H1 (cell line): ENCODE measurements at regions not wholly inside any gene's neighbourhood (a gene's known extent, or its start where the extent isn't known, plus 50 kb on each side); places are given as distances from the start of the nearest gene placed in this dataset.

Source experiments
- CTCF ChIA-PET: fragments of 300-600 bp; sonication (Branson Sonifier 250); formaldehyde crosslinking; loops from one replicate; lab custom pipeline; 2021; ENCODE audit not compliant: partially characterized antibody; lab: Charles Lee
- POLR2A ChIA-PET: fragments of 300-600 bp; sonication (Branson Sonifier 250); formaldehyde crosslinking; loops from one replicate; lab custom pipeline; 2021; ENCODE audit warnings: inconsistent platforms; ENCODE audit not compliant: partially characterized antibody; lab: Charles Lee
- DNase-seq, 2 experiments: peaks; one replicate each; pipeline versions ENCODE4 v3.0.0 to v3.0.0-alpha.2; 2010 to 2022; ENCODE audit warnings: low spot score in 2 of 2, low read depth in 1 of 2, mixed read lengths in 1 of 2
- FAIRE-seq: peaks from 2 replicates; lab custom pipeline; 2011; peaks lifted over from hg19 to GRCh38; lab: Jason Lieb, UNC
- H2AFZ ChIP-seq: 2 replicates; pipeline ENCODE4 v1.8.1; 2012; ENCODE audit warnings: low read length, inconsistent platforms
- H2AK5ac ChIP-seq: 2 replicates; pipeline ENCODE4 v1.6.1; 2013; ENCODE audit warnings: low read depth, low read length
- H2BK120ac ChIP-seq: replicated peaks from 2 replicates; pipeline ENCODE3; 2013; ENCODE audit warnings: low read depth, low read length, inconsistent platforms
- H2BK12ac ChIP-seq: 2 replicates; pipeline ENCODE4 v1.6.1; 2013; ENCODE audit warnings: low read depth, low read length
- H2BK15ac ChIP-seq: 2 replicates; pipeline ENCODE4 v1.6.1; 2013; ENCODE audit warnings: low read length
- H2BK20ac ChIP-seq: 2 replicates; pipeline ENCODE4 v1.6.1; 2013; ENCODE audit warnings: low read length
- H2BK5ac ChIP-seq: 2 replicates; pipeline ENCODE4 v1.6.1; 2013; ENCODE audit warnings: low read depth, low read length
- H3K14ac ChIP-seq: 2 replicates; pipeline ENCODE4 v1.6.1; 2013; ENCODE audit warnings: inconsistent platforms; ENCODE audit not compliant: insufficient read length
- H3K18ac ChIP-seq: 2 replicates; pipeline ENCODE4 v1.6.1; 2013; ENCODE audit warnings: low read length; ENCODE audit errors: extremely low read depth
- H3K23ac ChIP-seq: 2 replicates; pipeline ENCODE4 v1.6.1; 2013; ENCODE audit warnings: inconsistent platforms; ENCODE audit not compliant: insufficient read length
- H3K23me2 ChIP-seq: 2 replicates; pipeline ENCODE4 v1.6.1; 2013; ENCODE audit warnings: low read depth, low read length
- H3K27ac ChIP-seq: 2 replicates; pipeline ENCODE4 v1.6.1; 2011; ENCODE audit warnings: low read depth, low read length, inconsistent platforms
- H3K27me3 ChIP-seq, 4 experiments: replicated peaks in 1 of 4; 1 replicate in 1 of 4; 2 replicates in 3 of 4; pipeline versions ENCODE4 v1.6.1 to v1.8.1; 2011 to 2013; ENCODE audit warnings: low read length in 3 of 4, mild to moderate bottlenecking in 3 of 4, inconsistent platforms in 2 of 4, mixed read lengths in 2 of 4, moderate library complexity in 1 of 4; ENCODE audit not compliant: control insufficient read depth in 3 of 4, insufficient read depth in 3 of 4; ENCODE audit errors: extremely low read depth in 1 of 4
- H3K36me3 ChIP-seq, 4 experiments: 2 replicates each; pipeline versions ENCODE4 v1.6.1 to v1.8.1; 2011 to 2013; ENCODE audit warnings: mild to moderate bottlenecking in 4 of 4, low read length in 3 of 4, moderate library complexity in 2 of 4, control low read depth in 1 of 4, inconsistent platforms in 1 of 4; ENCODE audit not compliant: insufficient read depth in 4 of 4, control insufficient read depth in 2 of 4
- H3K4ac ChIP-seq: replicated peaks from 2 replicates; pipeline ENCODE3; 2013; ENCODE audit warnings: low read length, low read depth, mixed read lengths, inconsistent platforms; ENCODE audit not compliant: insufficient read length
- H3K4me1 ChIP-seq, 4 experiments: replicated peaks in 1 of 4; 1 replicate in 1 of 4; 2 replicates in 3 of 4; pipeline versions ENCODE4 v1.6.1 to v1.8.1; 2011 to 2013; ENCODE audit warnings: low read length in 3 of 4, inconsistent platforms in 2 of 4, mixed read lengths in 1 of 4; ENCODE audit not compliant: insufficient read depth in 4 of 4, control insufficient read depth in 3 of 4
- H3K4me2 ChIP-seq, 2 experiments: 2 replicates each; pipeline versions ENCODE4 v1.6.1 to v1.8.1; 2011 to 2013; ENCODE audit warnings: low read depth in 2 of 2, low read length in 2 of 2, control low read depth in 1 of 2, inconsistent platforms in 1 of 2, mild to moderate bottlenecking in 1 of 2; ENCODE audit not compliant: insufficient read depth in 1 of 2
- H3K4me3 ChIP-seq, 4 experiments: fragments of 200-600, 300-600 bp in 1 of 4; sonication (generic), shearing (Covaris generic), sonication (Bioruptor Twin) in 1 of 4; 2 replicates each; pipeline versions ENCODE4 v1.5.1 to v1.8.1; 2011 to 2016; ENCODE audit warnings: low read length in 4 of 4, low read depth in 3 of 4, control low read depth in 2 of 4, inconsistent platforms in 2 of 4, mild to moderate bottlenecking in 2 of 4, mixed read lengths in 1 of 4, moderate library complexity in 1 of 4; ENCODE audit not compliant: insufficient read depth in 2 of 4; ENCODE audit errors: extremely low read depth in 1 of 4
- H3K56ac ChIP-seq: replicated peaks from 2 replicates; pipeline ENCODE3; 2013; ENCODE audit warnings: low read depth, mild to moderate bottlenecking, mixed read lengths, low read length, inconsistent platforms; ENCODE audit not compliant: insufficient read length
- H3K79me1 ChIP-seq: 2 replicates; pipeline ENCODE4 v1.6.1; 2013; ENCODE audit warnings: low read depth, low read length, control low read depth
- H3K79me2 ChIP-seq, 2 experiments: 2 replicates each; pipeline versions ENCODE4 v1.6.1 to v1.8.1; 2012 to 2013; ENCODE audit warnings: low read length in 2 of 2, mild to moderate bottlenecking in 2 of 2, inconsistent platforms in 1 of 2; ENCODE audit not compliant: insufficient read depth in 2 of 2, control insufficient read depth in 1 of 2
- H3K9ac ChIP-seq, 4 experiments: replicated peaks in 1 of 4; 1 replicate in 1 of 4; 2 replicates in 3 of 4; pipeline versions ENCODE4 v1.6.1 to v1.8.1; 2011 to 2013; ENCODE audit warnings: low read depth in 3 of 4, low read length in 3 of 4, control low read depth in 2 of 4, mild to moderate bottlenecking in 2 of 4, moderate library complexity in 2 of 4, inconsistent platforms in 1 of 4; ENCODE audit errors: extremely low read depth in 1 of 4
- H3K9me3 ChIP-seq, 2 experiments: 2 replicates each; pipeline versions ENCODE4 v1.6.1 to v1.8.1; 2012 to 2013; ENCODE audit warnings: mild to moderate bottlenecking in 2 of 2, moderate library complexity in 2 of 2, control low read depth in 1 of 2, inconsistent platforms in 1 of 2, low read depth in 1 of 2, low read length in 1 of 2, mixed read lengths in 1 of 2; ENCODE audit not compliant: insufficient read depth in 2 of 2
- H4K20me1 ChIP-seq, 2 experiments: replicated peaks in 1 of 2; 2 replicates each; pipeline versions ENCODE3 to v1.8.1; 2011 to 2013; ENCODE audit warnings: inconsistent platforms in 2 of 2, low read length in 2 of 2, mild to moderate bottlenecking in 1 of 2; ENCODE audit not compliant: insufficient read depth in 2 of 2, control insufficient read depth in 1 of 2
- H4K5ac ChIP-seq: 2 replicates; pipeline ENCODE4 v1.6.1; 2013; ENCODE audit warnings: low read length, low read depth, mixed read lengths, inconsistent platforms; ENCODE audit not compliant: insufficient read length
- H4K8ac ChIP-seq: 2 replicates; pipeline ENCODE4 v1.8.0; 2013; ENCODE audit warnings: mild to moderate bottlenecking, moderate library complexity, low read length, inconsistent platforms; ENCODE audit not compliant: insufficient read depth; ENCODE audit errors: extremely low read depth
- H4K91ac ChIP-seq: replicated peaks from 2 replicates; pipeline ENCODE3; 2013; ENCODE audit warnings: low read length, mixed read lengths, inconsistent platforms; ENCODE audit not compliant: insufficient read length
- BACH1 ChIP-seq: IDR thresholded peaks from 2 replicates; pipeline ENCODE4 v1.6.1; 2012; ENCODE audit warnings: low read length, improper control_type of control experiment
- CHD1 ChIP-seq: IDR thresholded peaks from 2 replicates; pipeline ENCODE4 v1.6.1; 2012; ENCODE audit warnings: low read depth, low read length, improper control_type of control experiment
- EGR1 ChIP-seq: IDR thresholded peaks from 2 replicates; pipeline ENCODE4 v1.6.1; 2011; ENCODE audit warnings: low read depth, low read length, borderline replicate concordance
- POU5F1 ChIP-seq: IDR thresholded peaks from 2 replicates; pipeline ENCODE4 v1.6.1; 2011; ENCODE audit warnings: low read depth, mild to moderate bottlenecking, low read length, moderate library complexity
- RAD21 ChIP-seq, 2 experiments: IDR thresholded peaks in 1 of 2; conservative IDR thresholded peaks in 1 of 2; 2 replicates each; pipeline ENCODE4 v1.6.1; 2011; ENCODE audit warnings: low read depth in 2 of 2, low read length in 2 of 2, improper control_type of control experiment in 1 of 2, inconsistent platforms in 1 of 2, mild to moderate bottlenecking in 1 of 2, moderate library complexity in 1 of 2
- RNF2 ChIP-seq: fragments of 200-900, 300-1000 bp; sonication (generic); IDR thresholded peaks from 2 replicates; pipeline ENCODE4 v1.7.1; 2016; ENCODE audit warnings: borderline replicate concordance, low read depth, mild to moderate bottlenecking, antibody characterized with exemption, low read length; ENCODE audit not compliant: poor library complexity, severe bottlenecking; ENCODE audit errors: missing control alignments
- SIN3A ChIP-seq, 2 experiments: IDR thresholded peaks in 1 of 2; conservative IDR thresholded peaks in 1 of 2; 2 replicates each; pipeline ENCODE4 v1.6.1; 2011 to 2012; ENCODE audit warnings: low read length in 2 of 2, improper control_type of control experiment in 1 of 2, low read depth in 1 of 2, mild to moderate bottlenecking in 1 of 2
- SUZ12 ChIP-seq: fragments of 200-600 bp; sonication (generic); IDR thresholded peaks from 2 replicates; pipeline ENCODE4 v1.6.1; 2012; ENCODE audit warnings: mild to moderate bottlenecking, inconsistent platforms, low read length, moderate library complexity, mixed read lengths
- TCF12 ChIP-seq: IDR thresholded peaks from 2 replicates; pipeline ENCODE4 v1.6.1; 2011; ENCODE audit warnings: low read depth, mild to moderate bottlenecking, low read length
- WGBS, 2 experiments: shearing (Covaris generic) in 1 of 2; methylation state at CpG; one replicate each; pipeline versions ENCODE4 v1.1.6 to v1.1.7; 2013 to 2015; ENCODE audit warnings: low lambda C conversion rate in 2 of 2, mixed read lengths in 2 of 2, inconsistent platforms in 1 of 2, low coverage in 1 of 2, missing lambda C conversion rate in 1 of 2; ENCODE audit not compliant: insufficient replicate concordance in 2 of 2, insufficient coverage in 1 of 2, insufficient read length in 1 of 2; ENCODE audit errors: extremely low coverage in 1 of 2, missing lambda C conversion rate in 1 of 2; 5-methylcytosine and 5-hydroxymethylcytosine counted together
- TF ChIP-seq, protein P1 (sequence below): IDR thresholded peaks from 2 replicates; pipeline ENCODE4 v1.6.1; 2012; ENCODE audit warnings: low read length, inconsistent platforms

DNA sequence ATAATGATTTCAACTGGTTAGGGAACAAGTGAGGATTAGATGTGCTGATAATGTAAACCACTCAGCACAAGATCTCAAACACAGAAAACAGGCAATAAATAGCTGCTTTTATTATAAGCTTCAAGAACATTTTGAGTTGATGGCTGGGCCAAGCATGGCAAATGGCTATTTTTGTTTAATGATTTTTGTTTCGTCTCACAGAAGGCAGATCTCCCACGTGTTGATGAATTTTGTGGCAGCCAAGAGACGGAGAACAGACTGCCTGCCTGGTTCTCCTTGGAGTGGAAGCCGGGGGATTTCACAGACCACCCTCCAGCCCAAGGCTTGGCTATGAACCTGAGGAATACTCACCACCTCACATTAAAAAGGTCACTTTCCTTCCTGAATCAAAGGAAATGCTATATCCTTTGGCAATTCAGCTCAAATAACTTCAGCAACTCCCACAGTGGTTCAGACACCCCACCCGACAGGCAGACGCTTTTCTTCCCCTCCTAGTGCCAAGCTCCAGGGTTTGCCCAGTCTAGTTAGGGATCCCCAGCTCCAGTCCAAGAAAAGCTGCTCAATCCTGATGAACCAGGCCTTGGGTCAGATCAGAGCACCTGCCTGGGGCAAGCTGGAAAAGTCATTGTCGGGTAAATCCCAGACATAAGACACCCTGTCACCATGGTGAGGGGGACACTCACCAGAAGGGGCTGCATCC is 593.5 kb downstream of the TOX3 start:
- peak overlapping the region; percentile 84; the same call in 1 of the 2 replicates for H2BK12ac ChIP-seq
- H3K23ac ChIP-seq: no peak overlapping the region
- H3K4me3 ChIP-seq: no peak overlapping the region
- H2BK20ac ChIP-seq: peak overlapping the region; percentile 96; the same call in 1 of the 2 replicates
- H3K4ac ChIP-seq: no peak overlapping the region
- POLR2A ChIA-PET: no interaction called here
- DNase-seq (no peak), FAIRE-seq (no peak)
- H2BK5ac ChIP-seq: no peak overlapping the region; the same call in 1 of the 2 replicates
- peak overlapping the region; percentile 32; the same call in 1 of the 2 replicates for H2BK15ac ChIP-seq
- 80% methylated on average over 7 of the region's 7 CpGs; no CpG with 5 or more reads in 1 of the 2 experiments for WGBS, 2 experiments
- CTCF ChIA-PET: interaction anchor here (0.6 to 4.6 kb wide), 6 partner anchors 13 to 185 kb away, joined by 3 to 17 read pairs (median 4); no protein-coding TSS in a partner anchor
- no peak overlapping the region for H3K27ac ChIP-seq
- no peaks in the 10 kb centered on the region for H3K79me2 ChIP-seq
- no peaks in the 10 kb centered on the region for H3K36me3 ChIP-seq
- no peaks in the 10 kb centered on the region for H3K9me3 ChIP-seq
- 0 out of 2 replicates have a peak overlapping the region, but pooled peaks have one; percentile 70 for H2AK5ac ChIP-seq
- peak overlapping the region; percentile 28; the same call in 1 of the 2 replicates for H2AFZ ChIP-seq
- 0 out of 2 replicates have a peak overlapping the region, but pooled peaks have one; percentile 67 for H3K18ac ChIP-seq
- H2BK120ac ChIP-seq: peak overlapping the region; percentile 58
- no peaks in the 10 kb centered on the region for H4K20me1 ChIP-seq
- no peaks in the 10 kb centered on the region for H3K27me3 ChIP-seq
- no peak overlapping the region for H4K8ac ChIP-seq
- no peak overlapping the region for H3K14ac ChIP-seq
- no peaks in the 10 kb centered on the region for H3K23me2 ChIP-seq
- H3K79me1 ChIP-seq: no peaks in the 10 kb centered on the region
- no peak overlapping the region for H3K4me2 ChIP-seq
- no peak overlapping the region for H3K56ac ChIP-seq
- peak overlapping the region; percentile 38 for H4K5ac ChIP-seq
- peaks cover 7 to 25% (median 16%) of the 10 kb centered on the region in 4 experiments; a peak in 6 of 7 replicates for H3K4me1 ChIP-seq
- peak overlapping the region; percentile 52 for H4K91ac ChIP-seq
- H3K9ac ChIP-seq: no peak overlapping the region
- TF ChIP-seq SIN3A (conservative IDR thresholded peaks at IDR 0.05 in 1 of 2, IDR thresholded peaks at IDR 0.05 in 1 of 2; ENCODE audit: low read depth in 1 of 2, low read length in 2 of 2) (no peak), TCF12 (no peak), EGR1 (no peak), SUZ12 (no peak), POU5F1 (no peak), CHD1 (no peak), RAD21 (IDR thresholded peaks at IDR 0.05 in 1 of 2, conservative IDR thresholded peaks at IDR 0.05 in 1 of 2; ENCODE audit: low read depth in 2 of 2, low read length in 2 of 2) (no peak), BACH1 (no peak), RNF2 (no peak)
- TF ChIP-seq, protein P1, sequence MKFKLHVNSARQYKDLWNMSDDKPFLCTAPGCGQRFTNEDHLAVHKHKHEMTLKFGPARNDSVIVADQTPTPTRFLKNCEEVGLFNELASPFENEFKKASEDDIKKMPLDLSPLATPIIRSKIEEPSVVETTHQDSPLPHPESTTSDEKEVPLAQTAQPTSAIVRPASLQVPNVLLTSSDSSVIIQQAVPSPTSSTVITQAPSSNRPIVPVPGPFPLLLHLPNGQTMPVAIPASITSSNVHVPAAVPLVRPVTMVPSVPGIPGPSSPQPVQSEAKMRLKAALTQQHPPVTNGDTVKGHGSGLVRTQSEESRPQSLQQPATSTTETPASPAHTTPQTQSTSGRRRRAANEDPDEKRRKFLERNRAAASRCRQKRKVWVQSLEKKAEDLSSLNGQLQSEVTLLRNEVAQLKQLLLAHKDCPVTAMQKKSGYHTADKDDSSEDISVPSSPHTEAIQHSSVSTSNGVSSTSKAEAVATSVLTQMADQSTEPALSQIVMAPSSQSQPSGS: no peak
